HPDE6-E6E7 (cell line): ENCODE measurements at regions not wholly inside any gene's neighbourhood (a gene's known extent, or its start where the extent isn't known, plus 50 kb on each side); places are given as distances from the start of the nearest gene placed in this dataset.

Experiments used
- DNase-seq: peaks from one replicate; pipeline ENCODE4 v3.0.0; 2011; ENCODE audit warnings: missing footprints; ENCODE audit errors: extremely low spot score

DNA sequence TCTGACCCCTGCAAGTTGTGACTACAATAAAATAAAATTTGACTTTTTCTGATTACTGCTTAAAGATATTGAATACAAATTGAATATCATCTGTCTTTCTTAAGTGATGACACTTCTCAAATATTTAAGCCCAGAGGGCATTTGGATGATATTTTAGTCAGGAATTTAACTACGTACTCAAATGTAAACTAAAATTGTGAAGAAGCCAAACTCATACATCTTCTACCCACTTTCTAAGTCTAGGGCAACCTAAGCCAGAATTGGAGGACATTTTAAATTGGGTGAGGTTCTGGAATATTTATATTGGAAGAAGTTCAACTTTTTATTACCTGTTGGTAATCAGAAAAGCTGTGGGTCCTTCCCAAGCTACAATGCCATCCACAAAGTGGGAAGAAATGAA lies 149.1 kb upstream of the WDR11 start:
- no peak for DNase-seq

GRCh38 chr10:120705309-120705708 lies 145.9 kb upstream of the WDR11 start:
- DNase-seq, result no peak

GRCh38 chr10:120710076-120710475 lies 141.1 kb upstream of the WDR11 start:
- no peak for DNase-seq

DNA sequence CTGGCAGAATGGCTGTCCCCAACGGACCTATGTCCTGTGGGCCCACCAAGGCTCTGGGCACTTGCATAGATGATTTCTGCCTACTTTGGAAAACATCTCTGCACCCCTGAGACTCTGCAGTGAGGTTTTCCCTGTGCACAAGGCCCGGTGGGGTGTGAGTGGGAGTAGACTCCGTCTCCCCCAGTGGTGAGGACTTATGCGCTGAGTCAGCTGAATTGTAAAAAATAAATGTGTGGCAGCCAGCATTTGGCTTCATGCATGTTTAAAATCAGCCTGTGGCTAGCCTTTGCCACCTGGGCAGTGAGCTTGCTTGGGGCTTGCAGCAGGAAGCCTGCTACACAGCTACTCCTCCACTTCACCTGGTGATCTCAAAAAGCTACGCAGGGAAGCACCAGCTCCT lies 139.3 kb upstream of the WDR11 start:
- no peak for DNase-seq

DNA sequence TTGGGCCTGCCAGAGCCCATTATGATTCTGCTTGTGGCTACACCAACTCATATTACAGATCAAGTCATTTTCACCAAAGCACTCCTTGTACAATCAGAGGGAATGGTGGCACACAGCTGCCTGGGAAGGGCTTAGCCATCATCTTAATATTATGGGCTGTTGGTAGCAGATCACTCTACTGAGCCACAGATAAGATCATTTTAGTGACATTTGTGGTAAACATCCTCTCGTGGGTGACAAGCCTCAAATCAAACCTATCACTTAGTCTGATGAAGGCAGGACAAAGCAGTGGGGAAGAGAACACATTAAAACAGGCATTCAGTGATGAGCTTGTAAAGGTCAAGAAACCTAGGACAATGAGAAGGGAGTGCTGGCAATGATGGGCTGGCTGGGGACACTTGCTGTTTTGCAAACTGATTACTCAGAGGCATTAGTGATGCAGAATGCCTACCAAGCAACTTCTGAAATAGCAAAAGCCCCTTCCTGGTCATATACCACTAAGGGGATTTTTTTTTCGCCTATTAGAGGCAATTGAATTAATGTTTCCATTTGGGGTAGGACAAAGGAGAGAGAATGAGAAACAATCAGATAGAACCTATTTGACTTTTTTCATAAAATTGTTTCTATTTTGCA lies 137.5 kb upstream of the WDR11 start:
- DNase-seq, result no peak

DNA sequence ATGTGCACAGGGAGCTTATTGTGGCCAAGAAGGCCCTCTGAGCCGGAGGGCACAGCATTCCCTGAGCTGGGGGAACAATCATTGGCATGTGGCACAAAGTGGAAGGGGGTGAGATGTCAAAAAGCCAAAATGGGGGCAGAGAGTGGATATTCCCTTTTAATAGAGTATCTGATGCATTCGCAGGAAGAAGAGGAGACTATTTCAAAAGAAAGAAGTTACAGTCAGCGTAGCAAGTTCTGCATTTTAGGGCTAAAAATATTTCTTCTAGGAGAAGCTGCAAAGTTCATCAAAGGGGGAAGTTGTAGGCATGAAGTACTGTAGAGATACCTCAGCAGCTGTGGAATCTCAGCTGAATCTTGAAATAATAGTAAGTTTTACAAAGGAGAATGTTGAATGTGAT lies 136.0 kb upstream of the WDR11 start:
- no peak for DNase-seq

DNA sequence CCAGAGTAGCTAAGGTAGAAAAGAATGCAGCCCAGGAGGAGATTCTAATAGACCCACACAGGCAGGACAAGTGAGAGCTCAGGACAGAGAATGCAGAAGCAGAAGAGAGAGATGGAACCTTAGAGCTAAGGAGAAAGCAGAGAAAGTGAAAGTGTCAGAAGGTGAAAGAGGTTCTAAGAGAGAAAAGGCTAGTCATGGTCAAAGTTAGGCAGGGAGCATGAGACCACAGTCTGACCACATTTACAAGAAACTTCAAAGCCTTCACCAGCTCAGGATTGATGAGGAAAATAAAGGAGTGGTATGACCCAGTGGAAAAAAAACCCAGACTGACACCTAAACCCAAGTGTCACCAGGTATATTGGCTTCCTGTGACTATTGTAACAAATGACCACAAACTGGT lies 131.8 kb upstream of the WDR11 start:
- DNase-seq, result no peak

- no peak for DNase-seq
Observed at GRCh38 chr10:120727001-120727400, 124.2 kb upstream of the WDR11 start.

DNA sequence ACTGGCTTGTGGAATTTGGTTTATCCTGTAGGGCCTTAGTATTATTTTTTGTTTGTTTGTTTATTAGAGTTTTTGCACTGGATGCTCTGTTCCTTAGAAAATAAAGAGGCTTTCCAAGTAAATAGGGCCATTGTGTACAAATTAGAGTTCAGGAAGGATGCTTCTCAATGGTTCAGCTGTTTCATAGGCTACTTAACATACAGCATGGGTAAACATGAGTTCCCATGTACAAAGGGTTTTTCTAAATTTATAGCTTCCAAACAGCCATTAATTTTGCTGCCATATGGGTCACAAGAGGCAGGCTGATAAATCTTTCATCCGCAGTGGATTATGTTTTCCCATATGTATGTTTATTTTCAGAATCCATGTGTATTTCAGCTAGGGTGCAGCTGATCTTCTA lies 121.6 kb upstream of the WDR11 start:
- no peak for DNase-seq

- DNase-seq, result peak; percentile 52
Observed at GRCh38 chr10:120732067-120732466, 119.1 kb upstream of the WDR11 start.

DNA sequence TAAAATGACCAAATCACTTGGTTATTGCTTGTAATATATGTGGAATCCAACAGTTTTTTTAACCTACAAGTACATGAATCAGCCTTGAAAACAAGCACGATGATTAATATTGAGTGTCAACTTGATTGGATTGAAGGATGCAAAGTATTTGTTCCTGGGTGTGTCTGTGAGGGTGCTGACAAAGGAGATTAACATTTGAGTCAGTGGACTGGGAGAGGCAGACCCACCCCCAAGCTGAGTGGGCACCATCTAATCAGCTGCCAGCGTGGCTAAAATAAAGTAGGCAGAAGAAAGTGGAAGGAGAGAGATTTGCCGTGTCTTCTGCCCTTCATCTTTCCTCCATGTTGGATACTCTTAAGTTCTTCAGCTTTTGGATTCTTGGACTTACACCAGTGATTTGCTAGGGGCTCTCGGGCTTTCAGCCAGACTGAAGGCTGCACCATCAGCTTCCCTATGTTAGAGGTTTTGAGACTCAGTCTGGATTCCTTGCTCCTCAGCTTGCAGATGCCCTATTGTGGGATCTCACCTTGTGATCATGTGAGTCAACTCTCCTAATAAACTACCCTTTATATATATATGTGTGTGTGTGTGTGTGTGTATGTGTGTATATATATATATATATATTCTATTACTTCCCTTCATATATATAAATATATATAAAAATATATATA lies 118.4 kb upstream of the WDR11 start:
- no peak for DNase-seq

DNA sequence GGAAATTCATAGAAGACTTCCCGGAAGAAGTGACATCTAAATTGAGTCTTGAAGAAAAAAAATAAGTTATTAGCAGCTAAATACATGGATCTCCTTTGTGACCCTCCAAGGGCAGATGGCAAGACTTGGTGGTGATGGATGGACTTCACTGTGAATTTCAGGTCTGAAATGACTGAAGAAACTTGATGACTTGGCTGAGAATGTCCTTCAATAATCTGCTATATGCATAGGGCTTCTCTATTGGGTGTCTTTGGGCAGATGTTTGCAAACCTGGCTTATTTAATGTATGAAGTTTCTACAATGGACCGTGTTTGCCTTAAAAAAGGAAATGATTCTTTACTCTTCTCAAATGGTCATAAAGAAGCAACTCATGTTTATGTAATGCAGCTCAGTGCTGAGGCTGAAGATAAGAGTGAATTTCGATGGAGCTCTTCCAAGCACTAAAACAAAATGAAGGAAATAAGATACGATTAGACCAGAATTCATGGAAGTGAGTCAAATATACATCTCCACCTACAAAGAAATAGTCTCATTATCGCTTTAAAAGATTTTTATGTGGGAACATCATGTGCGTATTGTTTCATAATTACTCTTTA lies 116.6 kb upstream of the WDR11 start:
- no peak for DNase-seq

DNA sequence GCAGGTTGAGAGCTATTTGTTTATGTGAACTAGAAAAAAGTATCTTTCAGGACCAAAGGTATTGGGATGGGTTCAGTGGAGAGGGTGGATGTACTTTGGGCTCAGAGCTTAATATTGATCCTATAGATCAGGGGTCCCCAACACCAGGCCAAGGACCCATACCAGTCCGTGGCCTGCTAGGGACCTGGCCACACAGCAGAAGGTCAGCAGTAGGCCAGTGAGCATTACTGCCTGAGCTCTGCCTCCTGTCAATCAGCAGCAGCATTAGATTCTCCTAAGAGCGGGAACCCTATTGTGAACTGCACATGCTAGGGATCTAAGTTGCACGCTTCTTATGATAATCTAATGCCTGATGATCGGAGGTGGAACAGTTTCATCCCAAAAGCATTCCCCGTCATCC lies 115.8 kb upstream of the WDR11 start:
- DNase-seq, result no peak

GRCh38 chr10:120735773-120736371 lies 115.3 kb upstream of the WDR11 start:
- no peak for DNase-seq

GRCh38 chr10:120736377-120736776 lies 114.8 kb upstream of the WDR11 start:
- DNase-seq, result no peak

DNA sequence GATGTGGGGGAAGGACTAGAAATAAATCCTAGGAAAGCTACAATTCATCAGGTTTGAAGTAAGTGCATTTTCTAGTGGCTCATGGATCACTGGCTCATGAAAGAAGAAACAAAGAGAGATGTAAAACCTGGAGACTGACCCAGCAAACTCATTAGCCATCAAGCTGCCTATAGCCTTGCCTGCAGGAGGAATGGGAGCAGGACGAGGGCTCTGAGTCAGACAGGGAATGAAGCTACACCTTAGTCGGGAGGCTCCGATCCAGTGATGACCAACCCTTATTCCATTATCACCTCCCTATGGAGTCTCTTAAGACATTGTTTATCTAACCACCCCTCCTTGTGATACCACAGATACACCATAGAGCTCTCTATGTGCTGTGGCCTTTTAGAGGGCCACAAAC lies 112.5 kb upstream of the WDR11 start:
- no peak for DNase-seq

DNA sequence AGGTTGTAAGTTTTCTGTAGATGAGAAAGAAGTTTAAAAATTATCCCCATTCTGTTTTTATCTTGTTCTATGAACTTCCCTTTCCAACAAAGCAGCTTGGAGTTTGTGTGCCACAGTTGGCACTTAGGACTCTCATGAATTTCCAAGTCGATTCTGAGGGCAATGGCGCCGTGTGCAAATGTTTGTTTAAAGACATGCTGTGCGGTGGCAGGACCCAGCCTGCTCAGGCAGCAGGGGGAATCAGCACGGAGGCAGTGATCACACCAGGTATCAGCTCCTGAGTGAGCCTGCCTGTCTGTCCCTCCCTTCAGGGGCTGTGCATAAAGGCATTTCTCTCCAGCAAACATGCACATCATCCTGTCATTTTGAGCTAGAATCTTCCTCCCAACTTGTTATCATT lies 109.8 kb upstream of the WDR11 start:
- no peak for DNase-seq

DNA sequence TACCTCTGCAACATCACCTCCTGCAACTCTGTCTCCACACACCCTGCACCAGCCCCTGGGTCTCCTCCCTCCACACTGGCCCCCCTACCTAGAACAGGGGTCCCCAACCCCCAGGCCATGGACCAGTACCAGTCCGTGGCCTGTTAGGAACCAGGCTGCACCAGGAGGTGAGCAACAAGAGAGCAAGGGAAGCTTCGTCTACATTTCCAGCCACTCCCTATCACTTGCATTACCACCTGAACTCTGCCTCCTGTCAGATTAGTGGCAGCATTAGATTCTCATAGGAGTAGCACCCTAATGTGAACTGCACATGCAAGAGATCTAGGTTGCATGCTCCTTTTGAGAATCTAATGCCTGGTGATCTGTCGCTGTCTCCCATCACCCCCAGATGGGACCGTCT lies 108.8 kb upstream of the WDR11 start:
- no peak for DNase-seq

DNA sequence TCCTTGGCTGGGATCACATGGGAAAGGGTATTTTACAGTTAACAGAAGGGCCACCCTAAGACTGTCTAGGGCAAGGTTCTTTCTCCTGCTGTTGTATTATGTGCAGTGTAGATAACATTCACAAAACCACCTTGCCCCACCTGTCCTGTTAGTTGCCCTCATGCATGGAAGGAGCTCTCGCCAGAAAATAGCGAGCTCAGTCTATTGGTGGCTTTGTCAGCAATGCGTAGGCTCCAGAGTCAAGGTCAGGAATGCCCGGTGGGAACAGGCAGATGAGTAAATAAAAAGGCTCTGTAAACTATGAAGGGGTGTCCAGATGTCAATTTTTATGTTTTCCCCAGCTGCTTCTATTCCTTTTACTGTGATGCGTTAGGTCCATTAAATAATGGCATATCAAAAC lies 107.1 kb upstream of the WDR11 start:
- DNase-seq, result no peak

- no peak for DNase-seq
Observed at GRCh38 chr10:120746001-120746777, 105.0 kb upstream of the WDR11 start.

- DNase-seq, result no peak
Observed at GRCh38 chr10:120748519-120748918, 102.6 kb upstream of the WDR11 start.

DNA sequence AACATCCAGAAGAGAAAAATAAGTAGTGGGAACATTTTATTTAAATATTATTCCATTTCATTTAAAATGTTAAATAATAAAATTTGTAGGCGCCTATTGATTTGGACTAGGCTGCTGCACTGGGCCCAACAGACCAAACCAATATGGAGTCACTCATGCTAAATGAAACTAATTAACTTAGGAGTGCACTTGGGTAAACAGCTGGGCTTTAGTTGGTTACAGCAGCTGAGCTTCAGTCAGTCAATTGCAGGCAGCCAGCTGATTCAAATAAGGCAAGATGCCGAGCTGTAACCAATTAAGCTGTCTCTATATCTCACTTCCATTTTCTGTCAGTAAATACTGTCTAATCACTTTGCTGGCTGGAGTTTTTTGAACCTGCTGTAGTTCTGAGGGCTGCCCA lies 102.1 kb upstream of the WDR11 start:
- no peak for DNase-seq
